SH-SY5Y (cell line): ENCODE measurements at regions not wholly inside any gene's neighbourhood (a gene's known extent, or its start where the extent isn't known, plus 50 kb on each side); places are given as distances from the start of the nearest gene placed in this dataset.

Source experiments
- GATA2 ChIP-seq: IDR thresholded peaks from 2 replicates; pipeline ENCODE4 v1.6.1; 2011; ENCODE audit warnings: mild to moderate bottlenecking, low read depth, low read length
- GATA3 ChIP-seq: IDR thresholded peaks from 2 replicates; pipeline ENCODE4 v1.6.1; 2011; ENCODE audit warnings: low read depth, mild to moderate bottlenecking, low read length, moderate library complexity

- no peak for TF ChIP-seq GATA2
- TF ChIP-seq GATA3 = no peak
Measured at GRCh38 chr4:58761563-58761962, 1651.4 kb upstream of the IGFBP7 start.
